A549 (cell line): ENCODE measurements at regions not wholly inside any gene's neighbourhood (a gene's known extent, or its start where the extent isn't known, plus 50 kb on each side); places are given as distances from the start of the nearest gene placed in this dataset.

Experiments used
- ATAC-seq, 2 experiments: fragments of 200-7000 bp in 1 of 2; fragments of >200 bp in 1 of 2; cut with Nextera tagmentation in 1 of 2; cut with Tn5 transposase in 1 of 2; 3 replicates each; pipeline versions ENCODE4 v1.8.0 to v1.9.1; 2018 to 2020; ENCODE audit warnings: mild to moderate bottlenecking in 1 of 2, moderate library complexity in 1 of 2
- CTCF ChIA-PET: fragments of 300-600 bp; sonication (Branson Sonifier 250); formaldehyde crosslinking; extraction: SDS; loops from one replicate; lab custom pipeline; 2021; ENCODE audit warnings: antibody characterized with exemption, inconsistent platforms; lab: Yijun Ruan, JAX
- POLR2A ChIA-PET: fragments of 350-600 bp; formaldehyde crosslinking; extraction: SDS; loops from one replicate; lab custom pipeline; 2021; ENCODE audit warnings: antibody characterized with exemption, inconsistent platforms; lab: Yijun Ruan, JAX
- DNase-seq, 2 experiments: peaks; one replicate each; pipeline versions ENCODE4 v3.0.0 to v3.0.0-alpha.2; 2011 to 2016; ENCODE audit warnings: low read depth in 1 of 2, low spot score in 1 of 2
- FAIRE-seq: peaks from 2 replicates; lab custom pipeline; 2011; peaks lifted over from hg19 to GRCh38; lab: Jason Lieb, UNC
- H3K27ac ChIP-seq, 2 experiments: fragments of >200 bp; sonication (Bioruptor Twin); formaldehyde crosslinking; 3 replicates each; pipeline ENCODE4 v1.5.1; 2016 to 2017
- H3K4me1 ChIP-seq: fragments of >200 bp; sonication (Bioruptor Twin); formaldehyde crosslinking; 3 replicates; pipeline ENCODE4 v1.6.1; 2016
- H3K4me2 ChIP-seq: fragments of >200 bp; sonication (Bioruptor Twin); formaldehyde crosslinking; 3 replicates; pipeline ENCODE4 v1.6.1; 2016
- H3K4me3 ChIP-seq: fragments of >200 bp; sonication (Bioruptor Twin); formaldehyde crosslinking; 3 replicates; pipeline ENCODE4 v1.5.1; 2016
- H3K9me3 ChIP-seq: fragments of >200 bp; sonication (Bioruptor Twin); formaldehyde crosslinking; 3 replicates; pipeline ENCODE4 v1.6.1; 2016
- BHLHE40 ChIP-seq: IDR thresholded peaks from 2 replicates; pipeline ENCODE4 v1.6.1; 2012; ENCODE audit warnings: low read depth, low read length, inconsistent platforms
- CBX2 ChIP-seq: fragments of 200-600 bp; sonication (generic); IDR thresholded peaks from 2 replicates; pipeline ENCODE4 v1.6.1; 2016; ENCODE audit warnings: low read depth, mild to moderate bottlenecking, borderline replicate concordance
- CEBPB ChIP-seq, 2 experiments: fragments of >200 bp in 1 of 2; sonication (Bioruptor Twin) in 1 of 2; formaldehyde crosslinking in 1 of 2; IDR thresholded peaks; 2 replicates each; pipeline ENCODE4 v1.6.1; 2012 to 2016
- CHD2 ChIP-seq: fragments of 150-350 bp; IDR thresholded peaks from 2 replicates; pipeline ENCODE4 v1.6.1; 2014; ENCODE audit warnings: low read length; ENCODE audit not compliant: partially characterized antibody
- CHD4 ChIP-seq: fragments of 200-600 bp; sonication (generic); IDR thresholded peaks from 2 replicates; pipeline ENCODE4 v1.6.1; 2016; ENCODE audit warnings: antibody characterized with exemption, mild to moderate bottlenecking, borderline replicate concordance
- CTCF ChIP-seq: fragments of >200 bp; sonication (Bioruptor Twin); formaldehyde crosslinking; IDR thresholded peaks from 3 replicates; pipeline ENCODE4 v1.5.1; 2016
- EHF ChIP-seq: fragments of 250-450 bp; sonication (Bioruptor Pico); IDR thresholded peaks from 2 replicates; pipeline ENCODE4 v1.5.0; 2020; ENCODE audit warnings: mild to moderate bottlenecking
- EP300 ChIP-seq, 2 experiments: fragments of >200 bp; sonication (Bioruptor Twin); formaldehyde crosslinking; IDR thresholded peaks; 2 replicates in 1 of 2; 3 replicates in 1 of 2; pipeline ENCODE4 v1.6.1; 2016 to 2017
- ESRRA ChIP-seq: fragments of 150-350 bp; IDR thresholded peaks from 2 replicates; pipeline ENCODE4 v1.6.1; 2014; ENCODE audit warnings: mild to moderate bottlenecking, low read length, borderline replicate concordance
- FOSL2 ChIP-seq, 2 experiments: fragments of 450-650 bp in 1 of 2; fragments of >200 bp in 1 of 2; sonication (Bioruptor Twin) in 1 of 2; formaldehyde crosslinking; IDR thresholded peaks; 2 replicates each; pipeline versions ENCODE4 v1.5.0 to v1.6.1; 2016 to 2020; ENCODE audit warnings: mild to moderate bottlenecking in 1 of 2, moderate library complexity in 1 of 2
- FOXS1 ChIP-seq: fragments of 250-450 bp; sonication (Bioruptor Pico); IDR thresholded peaks from 2 replicates; pipeline ENCODE4 v1.5.0; 2020; ENCODE audit warnings: mild to moderate bottlenecking, moderate library complexity
- HEYL ChIP-seq: fragments of 250-450 bp; sonication (Bioruptor Pico); IDR thresholded peaks from 2 replicates; pipeline ENCODE4 v1.8.0; 2021; ENCODE audit warnings: mild to moderate bottlenecking, moderate library complexity
- HMGXB4 ChIP-seq: fragments of 250-450 bp; sonication (Bioruptor Pico); IDR thresholded peaks from 2 replicates; pipeline ENCODE4 v1.5.0; 2021; ENCODE audit warnings: mild to moderate bottlenecking, moderate library complexity, borderline replicate concordance
- JUN ChIP-seq, 2 experiments: fragments of >200 bp; sonication (Bioruptor Twin); formaldehyde crosslinking; IDR thresholded peaks; 2 replicates in 1 of 2; 3 replicates in 1 of 2; pipeline ENCODE4 v1.6.1; 2016 to 2017
- JUNB ChIP-seq: fragments of >200 bp; sonication (Bioruptor Twin); formaldehyde crosslinking; IDR thresholded peaks from 2 replicates; pipeline ENCODE4 v1.6.1; 2016
- KDM1A ChIP-seq: fragments of 200-600 bp; sonication (generic); IDR thresholded peaks from 2 replicates; pipeline ENCODE4 v1.6.1; 2016; ENCODE audit warnings: low read depth, mild to moderate bottlenecking
- MAZ ChIP-seq: fragments of 150-350 bp; IDR thresholded peaks from 2 replicates; pipeline ENCODE4 v1.6.1; 2014; ENCODE audit warnings: antibody characterized with exemption, low read depth, low read length, borderline replicate concordance
- NPAS2 ChIP-seq: fragments of 250-450 bp; sonication (Bioruptor Pico); IDR thresholded peaks from 2 replicates; pipeline ENCODE4 v1.8.0; 2022; ENCODE audit warnings: mild to moderate bottlenecking, moderate library complexity, borderline replicate concordance
- POLR2AphosphoS2 ChIP-seq: conservative IDR thresholded peaks from 2 replicates; pipeline ENCODE4 v1.6.1; 2012; ENCODE audit warnings: low read length, improper control_type of control experiment, inconsistent platforms
- RAD21 ChIP-seq, 2 experiments: fragments of >200 bp in 1 of 2; sonication (Bioruptor Twin) in 1 of 2; formaldehyde crosslinking in 1 of 2; IDR thresholded peaks in 1 of 2; conservative IDR thresholded peaks in 1 of 2; 2 replicates in 1 of 2; 3 replicates in 1 of 2; pipeline ENCODE4 v1.6.1; 2012 to 2018; ENCODE audit warnings: inconsistent platforms in 1 of 2
- RFX5 ChIP-seq: fragments of 450-650 bp; IDR thresholded peaks from 2 replicates; pipeline ENCODE4 v1.7.1; 2014; ENCODE audit warnings: antibody characterized with exemption, mild to moderate bottlenecking, moderate library complexity
- TFCP2L1 ChIP-seq: fragments of 250-450 bp; sonication (Bioruptor Pico); IDR thresholded peaks from 2 replicates; pipeline ENCODE4 v1.5.0; 2021; ENCODE audit warnings: mild to moderate bottlenecking
- TP53 ChIP-seq: fragments of 250-450 bp; sonication (Bioruptor Pico); IDR thresholded peaks from 2 replicates; pipeline ENCODE4 v1.5.0; 2021; ENCODE audit warnings: mild to moderate bottlenecking, moderate library complexity
- ZFP36 ChIP-seq: fragments of 450-650 bp; IDR thresholded peaks from 2 replicates; pipeline ENCODE4 v1.6.1; 2014; ENCODE audit warnings: borderline replicate concordance; ENCODE audit not compliant: partially characterized antibody
- ZSCAN20 ChIP-seq: fragments of 250-450 bp; sonication (Bioruptor Pico); IDR thresholded peaks from 2 replicates; pipeline ENCODE4 v1.8.0; 2022; ENCODE audit warnings: mild to moderate bottlenecking, moderate library complexity
- WGBS: methylation state at CpG from one replicate; pipeline ENCODE4 v1.1.6; 2017; ENCODE audit errors: missing lambda C conversion rate; 5-methylcytosine and 5-hydroxymethylcytosine counted together
- TF ChIP-seq, protein P1 (sequence below): fragments of >200 bp; sonication (Bioruptor Twin); formaldehyde crosslinking; IDR thresholded peaks from 2 replicates; pipeline ENCODE4 v1.6.1; 2016
- TF ChIP-seq, protein P2 (sequence below): IDR thresholded peaks from 2 replicates; pipeline ENCODE4 v1.6.1; 2012

GRCh38 chr14:98309591-98309990 lies 962.4 kb downstream of the BCL11B start:
- Histone ChIP-seq H3K4me3 (no peak overlapping the region), H3K4me1 (no peaks in the 10 kb centered on the region), H3K9me3 (no peaks in the 10 kb centered on the region), H3K4me2 (no peak overlapping the region), H3K27ac (no peak overlapping the region)
- 0% methylated on average over 1 of the region's 1 CpG for WGBS
- TF ChIP-seq FOXS1 (CRISPR knock-in tag): no peak
- TF ChIP-seq ZFP36: no peak
- TF ChIP-seq RFX5: no peak
- no peak for TF ChIP-seq NPAS2 (CRISPR knock-in tag)
- no peak for TF ChIP-seq KDM1A
- TF ChIP-seq RAD21 (conservative IDR thresholded peaks at IDR 0.05 in 1 of 2, IDR thresholded peaks at IDR 0.05 in 1 of 2): no peak
- TF ChIP-seq CHD4: no peak
- TF ChIP-seq HMGXB4 (CRISPR knock-in tag): no peak
- ATAC-seq (no peak), FAIRE-seq (no peak), DNase-seq (no peak)
- ChIA-PET POLR2A (no interaction called here), CTCF (no interaction called here)

GRCh38 chr14:98312006-98312405 lies 960.0 kb downstream of the BCL11B start:
- FAIRE-seq (no peak), DNase-seq (no peak), ATAC-seq (no peak)
- Histone ChIP-seq H3K4me2 (no peak overlapping the region), H3K4me3 (no peak overlapping the region), H3K4me1 (no peaks in the 10 kb centered on the region), H3K9me3 (no peaks in the 10 kb centered on the region), H3K27ac (no peak overlapping the region)
- POLR2A ChIA-PET: no interaction called here
- WGBS: 5% methylated on average over 1 of the region's 1 CpG
- CTCF ChIA-PET: no interaction called here
- TF ChIP-seq EHF (CRISPR knock-in tag): no peak
- TF ChIP-seq EP300 (IDR thresholded peaks at IDR 0.05): no peak
- TF ChIP-seq ESRRA: no peak
- TF ChIP-seq, protein P1, sequence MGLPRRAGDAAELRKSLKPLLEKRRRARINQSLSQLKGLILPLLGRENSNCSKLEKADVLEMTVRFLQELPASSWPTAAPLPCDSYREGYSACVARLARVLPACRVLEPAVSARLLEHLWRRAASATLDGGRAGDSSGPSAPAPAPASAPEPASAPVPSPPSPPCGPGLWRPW: no peak
- no peak for TF ChIP-seq FOSL2 (IDR thresholded peaks at IDR 0.05)
- no peak for TF ChIP-seq FOSL2 (CRISPR knock-in tag; IDR thresholded peaks at IDR 0.05)
- no peak for TF ChIP-seq POLR2AphosphoS2
- TF ChIP-seq TFCP2L1 (CRISPR knock-in tag): no peak
- no peak for TF ChIP-seq JUNB
- TF ChIP-seq BHLHE40: no peak
- no peak for TF ChIP-seq CTCF
- no peak for TF ChIP-seq CEBPB (IDR thresholded peaks at IDR 0.05)
- TF ChIP-seq CBX2: no peak
- no peak for TF ChIP-seq CHD2
- TF ChIP-seq TP53 (CRISPR knock-in tag): no peak
- TF ChIP-seq MAZ: no peak
- TF ChIP-seq JUN (IDR thresholded peaks at IDR 0.05): no peak
- no peak for TF ChIP-seq ZSCAN20 (CRISPR knock-in tag)
- no peak for TF ChIP-seq HEYL (CRISPR knock-in tag)
- TF ChIP-seq, protein P2, sequence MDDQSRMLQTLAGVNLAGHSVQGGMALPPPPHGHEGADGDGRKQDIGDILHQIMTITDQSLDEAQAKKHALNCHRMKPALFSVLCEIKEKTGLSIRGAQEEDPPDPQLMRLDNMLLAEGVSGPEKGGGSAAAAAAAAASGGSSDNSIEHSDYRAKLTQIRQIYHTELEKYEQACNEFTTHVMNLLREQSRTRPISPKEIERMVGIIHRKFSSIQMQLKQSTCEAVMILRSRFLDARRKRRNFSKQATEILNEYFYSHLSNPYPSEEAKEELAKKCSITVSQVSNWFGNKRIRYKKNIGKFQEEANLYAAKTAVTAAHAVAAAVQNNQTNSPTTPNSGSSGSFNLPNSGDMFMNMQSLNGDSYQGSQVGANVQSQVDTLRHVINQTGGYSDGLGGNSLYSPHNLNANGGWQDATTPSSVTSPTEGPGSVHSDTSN: no peak
